ENCODE measurements at regions not wholly inside any gene's neighbourhood (a gene's known extent, or its start where the extent isn't known, plus 50 kb on each side); places are given as distances from the start of the nearest gene placed in this dataset.

- no peak for TF ChIP-seq CTCF (IDR thresholded peaks at IDR 0.05)
- TF ChIP-seq ZNF416 (CRISPR knock-in tag; IDR thresholded peaks at IDR 0.05): no peak
- TF ChIP-seq ATF2 (CRISPR knock-in tag; IDR thresholded peaks at IDR 0.05; ENCODE audit: borderline replicate concordance, low read depth): no peak
- no peak for TF ChIP-seq FOXK1 (CRISPR knock-in tag; IDR thresholded peaks at IDR 0.05)
- TF ChIP-seq TEAD4 (CRISPR knock-in tag; IDR thresholded peaks at IDR 0.05): no peak
- no peak for TF ChIP-seq MAX (CRISPR knock-in tag; IDR thresholded peaks at IDR 0.05)
- TF ChIP-seq IRF2 (CRISPR knock-in tag; IDR thresholded peaks at IDR 0.05; ENCODE audit: borderline replicate concordance, low read depth): no peak
- TF ChIP-seq IRF1 (CRISPR knock-in tag; IDR thresholded peaks at IDR 0.05): no peak
Observed at GRCh38 chr2:129466389-129466788, 513.1 kb upstream of the RAB6C start.
